Bronchial epithelial cell (primary cell): ENCODE measurements at regions not wholly inside any gene's neighbourhood (a gene's known extent, or its start where the extent isn't known, plus 50 kb on each side); places are given as distances from the start of the nearest gene placed in this dataset.
A peak's percentile ranks its signal among the peaks of the same experiment; 100 is the strongest.

Source experiments
- DNase-seq: peaks from one replicate; pipeline ENCODE4 v3.0.0-alpha.2; 2010; ENCODE audit warnings: low read depth
- FAIRE-seq: peaks from 2 replicates; lab custom pipeline; 2011; peaks lifted over from hg19 to GRCh38; lab: Jason Lieb, UNC
- H3K27me3 ChIP-seq: 2 replicates; pipeline ENCODE4 v1.5.1; 2011; ENCODE audit warnings: low read length; ENCODE audit not compliant: control insufficient read depth, insufficient read depth
- H3K36me3 ChIP-seq: 2 replicates; pipeline ENCODE4 v1.5.1; 2011; ENCODE audit warnings: low read length; ENCODE audit not compliant: control insufficient read depth, insufficient read depth
- H3K4me3 ChIP-seq: 2 replicates; pipeline ENCODE4 v1.5.1; 2011; ENCODE audit warnings: mild to moderate bottlenecking, low read depth, low read length, control low read depth
- CTCF ChIP-seq: IDR thresholded peaks from 2 replicates; pipeline ENCODE4 v1.5.1; 2011; ENCODE audit warnings: mild to moderate bottlenecking, moderate library complexity, low read length, control low read depth, inconsistent platforms; ENCODE audit not compliant: insufficient read depth, severe bottlenecking

GRCh38 chr2:187215532-187216240 lies 232.4 kb downstream of the CALCRL start:
- TF ChIP-seq CTCF, result no peak
- FAIRE-seq, result no peak
- H3K27me3 ChIP-seq, result no peaks in the 10 kb centered on the region
- H3K4me3 ChIP-seq, result no peak overlapping the region
- DNase-seq, result peak; percentile 2
- no peaks in the 10 kb centered on the region for H3K36me3 ChIP-seq

GRCh38 chr2:187214306-187214705 lies 233.7 kb downstream of the CALCRL start:
- DNase-seq (no peak), FAIRE-seq (no peak)
- TF ChIP-seq CTCF, result no peak
- H3K27me3 ChIP-seq, result no peaks in the 10 kb centered on the region
- H3K36me3 ChIP-seq, result no peaks in the 10 kb centered on the region
- no peak overlapping the region for H3K4me3 ChIP-seq

- no peak for TF ChIP-seq CTCF
- Histone ChIP-seq H3K4me3 (no peak overlapping the region), H3K36me3 (no peaks in the 10 kb centered on the region), H3K27me3 (no peaks in the 10 kb centered on the region)
- FAIRE-seq (no peak), DNase-seq (no peak)
Measured at GRCh38 chr2:187213798-187214197, 234.3 kb downstream of the CALCRL start.

GRCh38 chr2:187210726-187211125 lies 237.3 kb downstream of the CALCRL start:
- FAIRE-seq (no peak), DNase-seq (peak; percentile 4)
- no peaks in the 10 kb centered on the region for H3K36me3 ChIP-seq
- H3K4me3 ChIP-seq, result no peak overlapping the region
- TF ChIP-seq CTCF, result no peak
- H3K27me3 ChIP-seq, result no peaks in the 10 kb centered on the region

- Histone ChIP-seq H3K36me3 (no peaks in the 10 kb centered on the region), H3K4me3 (no peak overlapping the region), H3K27me3 (no peaks in the 10 kb centered on the region)
- FAIRE-seq, result no peak
- no peak for TF ChIP-seq CTCF
- DNase-seq, result no peak
Measured at GRCh38 chr2:187208199-187208785, 239.8 kb downstream of the CALCRL start.
